ENCODE measurements at regions not wholly inside any gene's neighbourhood (a gene's known extent, or its start where the extent isn't known, plus 50 kb on each side); places are given as distances from the start of the nearest gene placed in this dataset.

DNA sequence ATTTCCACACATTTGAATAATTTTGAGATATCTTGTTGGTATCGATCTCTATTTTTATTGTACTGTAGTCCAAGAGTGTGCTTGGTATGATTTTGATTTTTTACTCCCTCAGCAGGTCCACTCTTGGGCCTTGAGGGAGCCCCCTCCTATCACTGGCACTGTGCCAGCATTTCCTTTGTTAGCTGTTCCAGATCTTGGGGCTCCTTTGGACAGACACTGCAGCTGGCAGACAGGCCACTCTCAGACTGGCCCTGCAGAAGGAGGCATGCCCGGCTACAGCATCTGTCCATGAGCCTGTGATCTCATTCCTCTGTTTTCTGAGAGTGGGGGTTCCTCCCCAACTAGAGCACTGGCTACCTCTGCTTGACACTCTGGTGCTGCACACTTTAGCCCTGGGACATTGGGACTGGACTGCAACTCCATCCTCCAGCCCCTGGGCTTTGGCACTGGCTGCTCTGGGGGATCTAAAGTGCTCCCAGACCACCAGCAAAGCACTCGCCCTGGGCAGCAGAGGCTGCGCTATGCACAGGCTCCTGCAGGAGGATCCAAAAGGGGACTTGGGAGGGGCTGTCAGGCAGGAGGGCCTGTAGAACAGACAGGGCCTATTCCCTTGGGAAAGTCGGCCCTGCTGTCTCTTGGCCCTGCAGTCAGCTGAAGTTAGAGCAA, 271.3 kb upstream of the DMAC1 start:
- H3K4me3 ChIP-seq: no peak overlapping the region
- no peak overlapping the region for H3K27ac ChIP-seq
- WGBS, 2 donors (ENCODE audit: low coverage in 1 of 2): 75 to 100% methylated on average over 1 to 5 of the region's 5 CpGs
- TF ChIP-seq POLR2AphosphoS5 (IDR thresholded peaks at IDR 0.05) (no peak), POLR2A (IDR thresholded peaks at IDR 0.05) (no peak)
- H3K36me3 ChIP-seq: no peaks in the 10 kb centered on the region
- in situ Hi-C loops (cut with MboI; ENCODE audit: low pct_ligation_motif_present in 1 of 4, low pct_unique_long_range_greater_than_20kb in 1 of 4, low sequenced_read_pairs in 3 of 4) (no loop called here), intact Hi-C loops (cut with DNase I; ENCODE audit: low total_unique reads) (no loop called here)
- H3K27me3 ChIP-seq: no peaks in the 10 kb centered on the region
- peaks cover 0 to 6% (median 0%) of the 10 kb centered on the region in 4 donors for H3K4me1 ChIP-seq
- H3K9me3 ChIP-seq: no peaks in the 10 kb centered on the region
- no peak for DNase-seq

DNA sequence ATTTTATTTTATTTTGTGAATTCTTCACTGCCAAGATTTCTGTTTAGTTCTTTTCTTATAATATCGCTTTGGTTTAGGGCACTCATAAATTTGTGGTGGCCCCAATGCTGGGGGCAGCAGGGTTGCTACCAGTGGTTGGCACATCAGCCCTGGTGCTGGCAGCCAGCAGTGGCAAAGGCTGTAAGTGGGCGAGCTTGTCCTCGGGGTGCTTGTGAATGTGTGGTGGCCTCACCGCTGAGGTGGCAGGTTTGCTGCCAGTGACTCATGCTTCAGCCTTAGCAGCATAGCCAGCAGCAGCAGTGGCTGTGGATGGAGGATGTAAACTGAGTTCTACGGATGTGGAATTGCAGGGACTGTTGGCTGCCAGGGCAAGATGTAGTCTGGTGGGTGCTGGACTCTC, 262.9 kb upstream of the DMAC1 start:
- H3K9me3 ChIP-seq: no peaks in the 10 kb centered on the region
- intact Hi-C loops (cut with DNase I; ENCODE audit: low total_unique reads): no loop called here
- H3K27ac ChIP-seq: no peak overlapping the region
- DNase-seq: no peak
- in situ Hi-C loops (cut with MboI; ENCODE audit: low pct_ligation_motif_present in 1 of 4, low pct_unique_long_range_greater_than_20kb in 1 of 4, low sequenced_read_pairs in 3 of 4): no loop called here
- no peaks in the 10 kb centered on the region for H3K4me1 ChIP-seq
- TF ChIP-seq POLR2A (IDR thresholded peaks at IDR 0.05) (no peak), POLR2AphosphoS5 (IDR thresholded peaks at IDR 0.05) (no peak), EP300 (IDR thresholded peaks at IDR 0.05; ENCODE audit: low read depth) (no peak)
- TF ChIP-seq, protein P1, sequence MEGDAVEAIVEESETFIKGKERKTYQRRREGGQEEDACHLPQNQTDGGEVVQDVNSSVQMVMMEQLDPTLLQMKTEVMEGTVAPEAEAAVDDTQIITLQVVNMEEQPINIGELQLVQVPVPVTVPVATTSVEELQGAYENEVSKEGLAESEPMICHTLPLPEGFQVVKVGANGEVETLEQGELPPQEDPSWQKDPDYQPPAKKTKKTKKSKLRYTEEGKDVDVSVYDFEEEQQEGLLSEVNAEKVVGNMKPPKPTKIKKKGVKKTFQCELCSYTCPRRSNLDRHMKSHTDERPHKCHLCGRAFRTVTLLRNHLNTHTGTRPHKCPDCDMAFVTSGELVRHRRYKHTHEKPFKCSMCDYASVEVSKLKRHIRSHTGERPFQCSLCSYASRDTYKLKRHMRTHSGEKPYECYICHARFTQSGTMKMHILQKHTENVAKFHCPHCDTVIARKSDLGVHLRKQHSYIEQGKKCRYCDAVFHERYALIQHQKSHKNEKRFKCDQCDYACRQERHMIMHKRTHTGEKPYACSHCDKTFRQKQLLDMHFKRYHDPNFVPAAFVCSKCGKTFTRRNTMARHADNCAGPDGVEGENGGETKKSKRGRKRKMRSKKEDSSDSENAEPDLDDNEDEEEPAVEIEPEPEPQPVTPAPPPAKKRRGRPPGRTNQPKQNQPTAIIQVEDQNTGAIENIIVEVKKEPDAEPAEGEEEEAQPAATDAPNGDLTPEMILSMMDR (IDR thresholded peaks at IDR 0.05): no peak
- 91 to 100% methylated on average over 1 to 5 of the region's 5 CpGs for WGBS, 2 donors (ENCODE audit: low coverage in 1 of 2)
- no peaks in the 10 kb centered on the region for H3K36me3 ChIP-seq
- no peak overlapping the region for H3K4me3 ChIP-seq
- no peaks in the 10 kb centered on the region for H3K27me3 ChIP-seq

DNA sequence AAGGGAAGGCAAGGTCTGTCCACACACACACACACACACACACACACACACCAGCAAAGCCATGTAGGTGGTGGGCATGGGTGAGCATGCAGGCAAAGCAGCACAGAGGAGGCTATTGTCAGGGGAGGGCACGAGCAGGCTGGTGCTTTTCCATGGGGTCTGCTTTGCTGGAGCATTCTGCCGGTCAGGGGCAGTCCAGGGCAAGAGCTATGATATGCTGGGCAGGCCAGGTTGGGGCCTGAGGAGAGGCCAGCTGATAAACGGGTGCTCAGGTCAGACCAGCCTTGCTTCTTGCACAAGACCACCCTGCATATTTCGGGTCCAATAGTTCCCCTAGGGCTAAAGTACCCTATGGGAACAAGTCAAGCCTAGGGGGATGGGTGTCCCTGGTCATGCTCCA, 253.9 kb upstream of the DMAC1 start:
- no peak for DNase-seq
- Histone ChIP-seq H3K4me1 (no peaks in the 10 kb centered on the region), H3K36me3 (no peaks in the 10 kb centered on the region), H3K27me3 (no peaks in the 10 kb centered on the region), H3K4me3 (no peak overlapping the region), H3K27ac (no peak overlapping the region), H3K9me3 (peaks cover 0 to 9% of the 10 kb centered on the region in 2 donors)
- 74% methylated on average over 4 of the region's 4 CpGs; no CpG with 5 or more reads in 1 of the 2 donors for WGBS, 2 donors (ENCODE audit: low coverage in 1 of 2)
- TF ChIP-seq POLR2A (IDR thresholded peaks at IDR 0.05) (no peak), EP300 (IDR thresholded peaks at IDR 0.05; ENCODE audit: low read depth) (no peak), POLR2AphosphoS5 (IDR thresholded peaks at IDR 0.05) (no peak)
- TF ChIP-seq, protein P1 (IDR thresholded peaks at IDR 0.05): no peak
- in situ Hi-C loops (cut with MboI; ENCODE audit: low pct_ligation_motif_present in 1 of 4, low pct_unique_long_range_greater_than_20kb in 1 of 4, low sequenced_read_pairs in 3 of 4): no loop called here
- intact Hi-C loops (cut with DNase I; ENCODE audit: low total_unique reads): no loop called here

DNA sequence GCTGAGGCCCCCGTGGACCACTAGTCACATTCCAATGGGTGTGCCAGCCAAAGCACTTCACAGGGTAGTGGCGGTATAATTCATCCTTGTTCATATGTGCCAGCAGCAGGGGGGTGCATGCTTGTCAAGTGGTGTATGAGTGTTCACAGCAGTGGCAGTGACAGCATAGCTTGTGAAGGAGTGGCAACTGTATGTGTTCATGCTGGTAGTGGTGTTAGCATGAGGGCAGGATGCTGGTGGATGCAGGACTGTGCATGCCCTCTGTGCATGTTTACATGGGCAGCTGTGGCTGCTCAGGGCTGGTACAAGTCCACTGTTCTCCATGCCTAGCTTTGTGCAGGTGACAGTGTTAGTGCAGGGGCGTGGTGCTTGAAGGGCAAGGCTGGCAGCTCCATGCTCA, 253.4 kb upstream of the DMAC1 start:
- H3K4me1 ChIP-seq: no peaks in the 10 kb centered on the region
- H3K27ac ChIP-seq: no peak overlapping the region
- H3K27me3 ChIP-seq: no peaks in the 10 kb centered on the region
- no peak for DNase-seq
- peaks cover 0 to 9% of the 10 kb centered on the region in 2 donors for H3K9me3 ChIP-seq
- no peak overlapping the region for H3K4me3 ChIP-seq
- in situ Hi-C loops (cut with MboI; ENCODE audit: low pct_ligation_motif_present in 1 of 4, low pct_unique_long_range_greater_than_20kb in 1 of 4, low sequenced_read_pairs in 3 of 4) (no loop called here), intact Hi-C loops (cut with DNase I; ENCODE audit: low total_unique reads) (no loop called here)
- TF ChIP-seq POLR2AphosphoS5 (IDR thresholded peaks at IDR 0.05): no peak
- no peaks in the 10 kb centered on the region for H3K36me3 ChIP-seq
- WGBS, 2 donors (ENCODE audit: low coverage in 1 of 2): 72 to 100% methylated on average over 1 to 3 of the region's 3 CpGs

DNA sequence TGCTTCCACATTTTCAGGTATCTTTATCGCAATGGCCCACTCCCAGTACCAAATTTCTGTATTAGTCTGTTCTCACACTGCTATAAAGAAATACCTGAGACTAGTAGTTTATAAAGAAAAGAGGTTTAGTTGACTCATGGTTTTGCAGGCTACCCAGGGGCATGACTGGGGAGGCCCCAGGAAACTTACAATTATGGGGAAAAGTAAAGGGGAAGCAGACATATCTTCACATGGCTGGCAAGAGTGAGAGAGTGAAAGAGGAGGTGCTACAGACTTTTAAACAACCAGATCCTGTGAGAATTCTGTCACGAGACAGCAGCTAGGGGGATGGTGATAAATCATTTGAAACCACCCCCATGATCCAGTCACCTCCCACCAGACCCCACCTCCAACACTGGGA, 238.2 kb upstream of the DMAC1 start:
- H3K9me3 ChIP-seq: peaks cover 4 to 12% of the 10 kb centered on the region in 2 donors
- 62 to 89% methylated on average over 1 to 2 of the region's 2 CpGs for WGBS, 2 donors (ENCODE audit: low coverage in 1 of 2)

More for the DNA sequence above, 238.2 kb upstream of the DMAC1 start:
- Histone ChIP-seq H3K27ac (no peak overlapping the region), H3K4me3 (no peak overlapping the region), H3K27me3 (no peaks in the 10 kb centered on the region), H3K4me1 (no peaks in the 10 kb centered on the region), H3K36me3 (no peaks in the 10 kb centered on the region)
- no peak for DNase-seq
- intact Hi-C loops (cut with DNase I; ENCODE audit: low total_unique reads) (no loop called here), in situ Hi-C loops (cut with MboI; ENCODE audit: low pct_ligation_motif_present in 1 of 4, low pct_unique_long_range_greater_than_20kb in 1 of 4, low sequenced_read_pairs in 3 of 4) (no loop called here)
- TF ChIP-seq EP300 (IDR thresholded peaks at IDR 0.05; ENCODE audit: low read depth) (no peak), POLR2A (IDR thresholded peaks at IDR 0.05) (no peak), POLR2AphosphoS5 (IDR thresholded peaks at IDR 0.05) (no peak)
- TF ChIP-seq, protein P1 (IDR thresholded peaks at IDR 0.05): no peak

Data from transverse colon (tissue), 4 donors.